ENCODE measurements at regions not wholly inside any gene's neighbourhood (a gene's known extent, or its start where the extent isn't known, plus 50 kb on each side); places are given as distances from the start of the nearest gene placed in this dataset.
"Not testable (repeated sequence)": the region's sequence is repeated elsewhere in the genome, so short reads cannot be mapped to it uniquely, and the experiment has no call there.

- Mint-ChIP-seq H3K9me3 (ENCODE audit: unreplicated experiment) (no peaks in the 10 kb centered on the region), H3K27me3 (ENCODE audit: unreplicated experiment) (peaks cover 3% of the 10 kb centered on the region), H3K36me3 (ENCODE audit: unreplicated experiment) (no peaks in the 10 kb centered on the region), H3K4me3 (ENCODE audit: unreplicated experiment) (no peak overlapping the region), H3K4me1 (ENCODE audit: low read depth, unreplicated experiment) (no peaks in the 10 kb centered on the region), H3K27ac (ENCODE audit: unreplicated experiment) (no peak overlapping the region)
- no peak for DNase-seq
- no peak for TF ChIP-seq CTCF (IDR thresholded peaks at IDR 0.05; ENCODE audit: partially characterized antibody, unreplicated experiment)
Observed at GRCh38 chr9:80994892-80995291, 694.5 kb downstream of the TLE1 start.

- H3K27me3 Mint-ChIP-seq (ENCODE audit: unreplicated experiment); H3K36me3 Mint-ChIP-seq (ENCODE audit: unreplicated experiment); H3K4me3 Mint-ChIP-seq (ENCODE audit: unreplicated experiment); H3K27ac Mint-ChIP-seq (ENCODE audit: unreplicated experiment); H3K9me3 Mint-ChIP-seq (ENCODE audit: unreplicated experiment); DNase-seq; H3K4me1 Mint-ChIP-seq (ENCODE audit: low read depth, unreplicated experiment): not testable (repeated sequence)
Observed at GRCh38 chr9:80985595-80985994, 703.8 kb downstream of the TLE1 start.

- no peak for TF ChIP-seq CTCF (IDR thresholded peaks at IDR 0.05; ENCODE audit: partially characterized antibody, unreplicated experiment)
- DNase-seq: no peak
- Mint-ChIP-seq H3K4me3 (ENCODE audit: unreplicated experiment) (no peak overlapping the region), H3K27me3 (ENCODE audit: unreplicated experiment) (no peaks in the 10 kb centered on the region), H3K4me1 (ENCODE audit: low read depth, unreplicated experiment) (no peaks in the 10 kb centered on the region), H3K9me3 (ENCODE audit: unreplicated experiment) (peaks cover 3% of the 10 kb centered on the region), H3K36me3 (ENCODE audit: unreplicated experiment) (peaks cover 14% of the 10 kb centered on the region), H3K27ac (ENCODE audit: unreplicated experiment) (no peak overlapping the region)
Observed at GRCh38 chr9:80976403-80976802, 712.9 kb downstream of the TLE1 start.

GRCh38 chr9:80970377-80970776 is 719.0 kb downstream of the TLE1 start:
- DNase-seq; H3K4me1 Mint-ChIP-seq (ENCODE audit: low read depth, unreplicated experiment); H3K27ac Mint-ChIP-seq (ENCODE audit: unreplicated experiment); H3K27me3 Mint-ChIP-seq (ENCODE audit: unreplicated experiment); H3K4me3 Mint-ChIP-seq (ENCODE audit: unreplicated experiment): not testable (repeated sequence)
- H3K36me3 Mint-ChIP-seq (ENCODE audit: unreplicated experiment): peaks cover 24% of the 10 kb centered on the region
- H3K9me3 Mint-ChIP-seq (ENCODE audit: unreplicated experiment): peaks cover 12% of the 10 kb centered on the region

- H3K9me3 Mint-ChIP-seq (ENCODE audit: unreplicated experiment): peaks cover 16% of the 10 kb centered on the region
- H3K27ac Mint-ChIP-seq (ENCODE audit: unreplicated experiment): no peak overlapping the region
- no peak for TF ChIP-seq CTCF (IDR thresholded peaks at IDR 0.05; ENCODE audit: partially characterized antibody, unreplicated experiment)
- no peak overlapping the region for H3K4me3 Mint-ChIP-seq (ENCODE audit: unreplicated experiment)
- H3K36me3 Mint-ChIP-seq (ENCODE audit: unreplicated experiment): peaks cover 16% of the 10 kb centered on the region
- peaks cover 10% of the 10 kb centered on the region for H3K4me1 Mint-ChIP-seq (ENCODE audit: low read depth, unreplicated experiment)
- DNase-seq: no peak
- H3K27me3 Mint-ChIP-seq (ENCODE audit: unreplicated experiment): peaks cover 3% of the 10 kb centered on the region
Observed at GRCh38 chr9:80968611-80969010, 720.7 kb downstream of the TLE1 start.

- peaks cover 20% of the 10 kb centered on the region for H3K36me3 Mint-ChIP-seq (ENCODE audit: unreplicated experiment)
- DNase-seq: no peak
- peaks cover 14% of the 10 kb centered on the region for H3K9me3 Mint-ChIP-seq (ENCODE audit: unreplicated experiment)
- H3K4me3 Mint-ChIP-seq (ENCODE audit: unreplicated experiment): peak overlapping the region; percentile 60
- peaks cover 12% of the 10 kb centered on the region for H3K4me1 Mint-ChIP-seq (ENCODE audit: low read depth, unreplicated experiment)
- H3K27me3 Mint-ChIP-seq (ENCODE audit: unreplicated experiment): peaks cover 3% of the 10 kb centered on the region
- TF ChIP-seq CTCF (IDR thresholded peaks at IDR 0.05; ENCODE audit: partially characterized antibody, unreplicated experiment): no peak
- H3K27ac Mint-ChIP-seq (ENCODE audit: unreplicated experiment): peak overlapping the region; percentile 60
Observed at GRCh38 chr9:80964914-80965313, 724.4 kb downstream of the TLE1 start.
